ENCODE measurements at regions not wholly inside any gene's neighbourhood (a gene's known extent, or its start where the extent isn't known, plus 50 kb on each side); places are given as distances from the start of the nearest gene placed in this dataset.

- Histone ChIP-seq H3K79me2 (ENCODE audit: control insufficient read depth, insufficient read depth, low read length) (no peaks in the 10 kb centered on the region), H3K4me3 (no peak overlapping the region), H3K27me3 (replicated peaks in 1 of 2; ENCODE audit: control insufficient read depth in 2 of 2, insufficient read depth in 2 of 2, low read length in 1 of 2) (no peaks in the 10 kb centered on the region), H2AFZ (ENCODE audit: control insufficient read depth, low read depth, low read length) (no peak overlapping the region), H3K36me3 (ENCODE audit: control insufficient read depth in 2 of 2, insufficient read depth in 2 of 2, low read length in 1 of 2) (no peaks in the 10 kb centered on the region), H3K9ac (ENCODE audit: control insufficient read depth, insufficient read depth, low read length) (no peak overlapping the region), H3K9me3 (replicated peaks; ENCODE audit: control insufficient read depth, insufficient read depth, low read length) (no peaks in the 10 kb centered on the region), H3K27ac (ENCODE audit: control insufficient read depth, insufficient read depth) (no peak overlapping the region), H3K4me1 (ENCODE audit: control insufficient read depth, insufficient read depth, low read length) (no peaks in the 10 kb centered on the region), H4K20me1 (ENCODE audit: control insufficient read depth, insufficient read depth) (no peaks in the 10 kb centered on the region), H3K4me2 (ENCODE audit: control insufficient read depth, insufficient read depth) (no peak overlapping the region)
- DNase-seq (ENCODE audit: low read depth, low spot score), result no peak
- ChIA-PET SMC1A (ENCODE audit: uncharacterized antibody, unreplicated experiment) (no interaction called here), RAD21 (ENCODE audit: unreplicated experiment) (no interaction called here), CTCF (interaction anchor here (0.9 to 1.9 kb wide), 2 partner anchors 164 to 499 kb away, joined by 3 to 4 read pairs; no protein-coding TSS in a partner anchor), POLR2A (no interaction called here)
- ATAC-seq, result no peak
- WGBS (ENCODE audit: insufficient coverage, insufficient replicate concordance, low lambda C conversion rate, missing lambda C conversion rate), result 11% methylated on average over 4 of the region's 4 CpGs
- FAIRE-seq, result no peak
- no peak for TF ChIP-seq CHD1 (IDR thresholded peaks at IDR 0.05; ENCODE audit: low read depth, low read length)
- TF ChIP-seq TAF1 (IDR thresholded peaks at IDR 0.05; ENCODE audit: borderline replicate concordance, low read depth, low read length), result no peak
- TF ChIP-seq CUX1 (IDR thresholded peaks at IDR 0.05; ENCODE audit: insufficient replicate concordance, low read depth, low read length), result no peak
- TF ChIP-seq JUNB (IDR thresholded peaks at IDR 0.05), result no peak
- TF ChIP-seq ZZZ3 (IDR thresholded peaks at IDR 0.05; ENCODE audit: control insufficient read depth, insufficient read length, low read depth), result no peak
- no peak for TF ChIP-seq RAD51 (IDR thresholded peaks at IDR 0.05)
- TF ChIP-seq PKNOX1 (IDR thresholded peaks at IDR 0.05), result no peak
- TF ChIP-seq ZBTB40 (IDR thresholded peaks at IDR 0.05; ENCODE audit: borderline replicate concordance), result no peak
- TF ChIP-seq SP1 (IDR thresholded peaks at IDR 0.05; ENCODE audit: low read depth, low read length), result no peak
- TF ChIP-seq SKIL (IDR thresholded peaks at IDR 0.05; ENCODE audit: low read depth, poor library complexity, severe bottlenecking), result no peak
- TF ChIP-seq CREB1 (IDR thresholded peaks at IDR 0.05; ENCODE audit: low read depth), result no peak
- in situ Hi-C loops (cut with MboI) (no loop called here), intact Hi-C loops (cut with micrococcal nuclease; ENCODE audit: unreplicated experiment) (no loop called here)
- no TSS peak for BruUV-seq (replicated peaks)
Measured at GRCh38 chr6:95366414-95366813, 210.9 kb upstream of the MANEA start.

All from GM12878 (cell line).